MCF 10A (cell line): ENCODE measurements at regions not wholly inside any gene's neighbourhood (a gene's known extent, or its start where the extent isn't known, plus 50 kb on each side); places are given as distances from the start of the nearest gene placed in this dataset.

Experiments used
- BruUV-seq: library from RNA; stranded (reverse); fragments of 400-500 nt; replicated peaks from 2 replicates; lab custom pipeline; 2021; lab: Mats Ljungman, UMichigan
- CTCF ChIA-PET: fragments of 300-600 bp; sonication (Branson Sonifier 250); formaldehyde crosslinking; extraction: SDS; loops from one replicate; lab custom pipeline; 2021; ENCODE audit warnings: antibody characterized with exemption, inconsistent platforms; lab: Yijun Ruan, JAX
- POLR2A ChIA-PET: fragments of 300-600, 350-650 bp; sonication (Branson Sonifier 250); formaldehyde crosslinking; extraction: SDS; loops from one replicate; lab custom pipeline; 2020; ENCODE audit warnings: antibody characterized with exemption, inconsistent platforms; lab: Yijun Ruan, JAX
- DNase-seq: peaks from one replicate; pipeline ENCODE4 v3.0.0-alpha.2; 2018; ENCODE audit not compliant: unreplicated experiment
- H3K27ac Mint-ChIP-seq: one replicate; pipeline ENCODE4 v1.8.0; 2022; ENCODE audit warnings: mild to moderate bottlenecking, low read depth, mixed read lengths; ENCODE audit not compliant: unreplicated experiment
- H3K27me3 Mint-ChIP-seq: one replicate; pipeline ENCODE4 v1.8.0; 2022; ENCODE audit warnings: mixed read lengths; ENCODE audit not compliant: insufficient read depth, unreplicated experiment
- H3K36me3 Mint-ChIP-seq: one replicate; pipeline ENCODE4 v1.8.0; 2022; ENCODE audit warnings: mild to moderate bottlenecking, moderate library complexity, mixed read lengths; ENCODE audit not compliant: insufficient read depth, unreplicated experiment
- H3K4me1 Mint-ChIP-seq: one replicate; pipeline ENCODE4 v1.8.0; 2022; ENCODE audit warnings: mixed read lengths; ENCODE audit not compliant: insufficient read depth, unreplicated experiment
- H3K4me3 Mint-ChIP-seq: one replicate; pipeline ENCODE4 v1.8.0; 2022; ENCODE audit warnings: mild to moderate bottlenecking, moderate library complexity, mixed read lengths; ENCODE audit not compliant: unreplicated experiment
- H3K9me3 Mint-ChIP-seq: one replicate; pipeline ENCODE4 v1.8.0; 2022; ENCODE audit warnings: mixed read lengths; ENCODE audit not compliant: unreplicated experiment
- intact Hi-C: fragments of 100-400 bp; cut with micrococcal nuclease; formaldehyde crosslinking; loops from 2 replicates; pipeline ENCODE4 v1.14.1; 2022
- TF ChIP-seq, protein P1 (sequence below): fragments of 200-600 bp; IDR thresholded peaks from one replicate; pipeline ENCODE4 v1.8.0; 2022; ENCODE audit warnings: antibody characterized with exemption, mild to moderate bottlenecking; ENCODE audit not compliant: unreplicated experiment

DNA sequence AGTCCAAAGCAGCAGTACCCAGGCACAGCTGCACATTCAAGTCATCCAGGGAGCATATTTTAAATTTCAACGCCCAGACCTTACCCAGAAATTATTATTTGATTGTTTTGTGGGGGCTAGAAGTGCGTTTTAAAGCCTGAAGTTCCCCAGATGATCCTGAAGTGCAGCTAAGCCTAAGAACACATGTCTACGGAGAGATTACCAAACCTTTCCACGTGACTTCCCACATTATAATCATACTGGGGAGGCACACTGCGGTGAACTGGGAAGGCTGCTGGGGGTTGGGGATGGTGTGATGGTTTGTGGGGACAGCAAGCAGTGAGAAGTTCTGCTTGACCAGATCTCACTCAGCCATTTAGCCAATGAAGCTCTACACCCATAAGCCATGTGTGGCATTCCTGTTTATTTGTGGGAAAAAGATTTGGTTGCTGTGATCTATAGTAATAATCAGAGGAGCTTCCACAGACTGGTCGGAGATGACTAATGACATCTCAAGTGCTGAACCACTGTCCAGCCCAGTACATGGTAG, 93.4 kb upstream of the CDH6 start:
- Mint-ChIP-seq H3K27me3 (no peaks in the 10 kb centered on the region), H3K9me3 (peaks cover 8% of the 10 kb centered on the region), H3K27ac (no peak overlapping the region), H3K4me1 (peaks cover 12% of the 10 kb centered on the region), H3K36me3 (no peaks in the 10 kb centered on the region), H3K4me3 (no peak overlapping the region)
- TF ChIP-seq, protein P1, sequence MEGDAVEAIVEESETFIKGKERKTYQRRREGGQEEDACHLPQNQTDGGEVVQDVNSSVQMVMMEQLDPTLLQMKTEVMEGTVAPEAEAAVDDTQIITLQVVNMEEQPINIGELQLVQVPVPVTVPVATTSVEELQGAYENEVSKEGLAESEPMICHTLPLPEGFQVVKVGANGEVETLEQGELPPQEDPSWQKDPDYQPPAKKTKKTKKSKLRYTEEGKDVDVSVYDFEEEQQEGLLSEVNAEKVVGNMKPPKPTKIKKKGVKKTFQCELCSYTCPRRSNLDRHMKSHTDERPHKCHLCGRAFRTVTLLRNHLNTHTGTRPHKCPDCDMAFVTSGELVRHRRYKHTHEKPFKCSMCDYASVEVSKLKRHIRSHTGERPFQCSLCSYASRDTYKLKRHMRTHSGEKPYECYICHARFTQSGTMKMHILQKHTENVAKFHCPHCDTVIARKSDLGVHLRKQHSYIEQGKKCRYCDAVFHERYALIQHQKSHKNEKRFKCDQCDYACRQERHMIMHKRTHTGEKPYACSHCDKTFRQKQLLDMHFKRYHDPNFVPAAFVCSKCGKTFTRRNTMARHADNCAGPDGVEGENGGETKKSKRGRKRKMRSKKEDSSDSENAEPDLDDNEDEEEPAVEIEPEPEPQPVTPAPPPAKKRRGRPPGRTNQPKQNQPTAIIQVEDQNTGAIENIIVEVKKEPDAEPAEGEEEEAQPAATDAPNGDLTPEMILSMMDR = no peak
- BruUV-seq = no TSS peak
- no peak for DNase-seq
- intact Hi-C loops = no loop called here
- POLR2A ChIA-PET = no interaction called here
- CTCF ChIA-PET = interaction anchor here (0.7 kb wide), 1 partner anchor 118 kb away, joined by 3 read pairs; no protein-coding TSS in a partner anchor

DNA sequence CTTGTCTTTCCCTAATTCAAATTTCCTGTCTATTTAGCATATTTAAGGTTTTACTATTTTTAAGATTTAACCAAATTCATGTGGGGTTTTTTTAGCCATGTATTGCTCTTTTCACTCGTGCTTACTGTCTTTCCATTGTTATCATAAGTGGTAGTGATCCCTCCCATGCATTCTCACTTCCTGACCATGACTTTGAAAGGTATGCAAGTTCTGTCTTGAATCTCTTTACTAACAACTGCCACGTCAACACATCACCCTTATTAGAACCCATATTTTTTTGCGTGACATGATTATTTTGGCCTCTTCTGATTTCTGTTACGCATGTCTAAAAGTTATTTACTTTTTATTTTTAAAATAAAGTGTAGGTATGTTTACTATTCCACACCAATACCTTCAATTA, 94.7 kb upstream of the CDH6 start:
- H3K4me1 Mint-ChIP-seq = peaks cover 12% of the 10 kb centered on the region
- POLR2A ChIA-PET = no interaction called here
- H3K36me3 Mint-ChIP-seq = no peaks in the 10 kb centered on the region
- CTCF ChIA-PET = no interaction called here
- H3K9me3 Mint-ChIP-seq = peaks cover under 1% of the 10 kb centered on the region
- TF ChIP-seq, protein P1 = no peak
- intact Hi-C loops = no loop called here
- no peak for DNase-seq
- no TSS peak for BruUV-seq
- no peak overlapping the region for H3K4me3 Mint-ChIP-seq
- no peaks in the 10 kb centered on the region for H3K27me3 Mint-ChIP-seq
- H3K27ac Mint-ChIP-seq = no peak overlapping the region

DNA sequence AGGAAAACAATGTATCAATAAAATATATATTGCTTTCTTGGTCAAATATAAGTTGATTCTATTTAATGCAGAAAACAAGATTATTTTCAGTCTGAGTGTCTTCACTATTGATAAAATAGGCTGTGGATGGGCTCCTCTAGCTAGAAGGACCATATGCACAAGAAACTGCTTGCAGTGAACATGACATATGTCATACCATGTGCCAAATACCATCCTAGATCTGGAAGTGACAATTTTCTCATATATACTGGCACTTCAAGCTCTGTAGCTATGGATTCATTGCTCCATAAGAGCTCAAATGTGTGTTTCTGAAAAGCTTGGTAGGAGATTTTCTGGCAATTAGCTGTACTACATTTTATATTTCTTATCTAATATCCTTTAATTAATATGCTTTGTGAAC, 95.6 kb upstream of the CDH6 start:
- TF ChIP-seq, protein P1 = no peak
- CTCF ChIA-PET = no interaction called here
- Mint-ChIP-seq H3K27me3 (no peaks in the 10 kb centered on the region), H3K4me3 (no peak overlapping the region), H3K36me3 (no peaks in the 10 kb centered on the region), H3K27ac (no peak overlapping the region), H3K4me1 (peaks cover 12% of the 10 kb centered on the region), H3K9me3 (peaks cover 7% of the 10 kb centered on the region)
- intact Hi-C loops = no loop called here
- BruUV-seq = no TSS peak
- no peak for DNase-seq
- POLR2A ChIA-PET = no interaction called here

DNA sequence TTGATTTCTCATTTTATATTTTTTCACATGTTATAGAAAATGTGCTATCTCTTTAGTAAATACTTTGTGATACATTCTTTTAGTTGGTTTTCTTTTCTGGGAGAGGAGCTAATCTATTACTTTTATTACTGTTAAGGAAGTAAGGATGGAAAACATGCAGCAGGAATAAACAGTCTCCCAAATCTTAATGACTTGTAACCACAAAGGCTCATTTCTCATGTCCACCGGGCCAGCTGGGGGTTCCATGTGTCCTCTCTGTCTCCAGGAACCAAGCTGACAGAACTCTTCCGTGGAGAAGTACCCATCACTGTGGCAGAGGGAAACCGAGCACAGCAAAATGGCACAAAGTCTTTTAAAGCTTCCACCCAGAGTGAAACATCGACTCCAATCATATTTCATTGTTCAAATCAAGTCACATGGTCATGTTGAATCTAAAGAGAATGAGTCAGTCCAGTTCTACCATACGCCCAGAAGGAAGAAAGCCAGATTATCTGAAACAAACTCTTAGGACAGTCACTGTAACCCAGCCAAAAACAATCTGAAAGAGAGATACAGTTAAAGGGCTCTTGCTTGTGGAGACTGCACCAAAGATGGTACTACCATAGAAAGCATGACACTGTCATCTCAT, 97.1 kb upstream of the CDH6 start:
- BruUV-seq = no TSS peak
- DNase-seq = peak; percentile 31
- Mint-ChIP-seq H3K4me1 (peaks cover 12% of the 10 kb centered on the region), H3K36me3 (no peaks in the 10 kb centered on the region), H3K27me3 (no peaks in the 10 kb centered on the region), H3K9me3 (peaks cover 7% of the 10 kb centered on the region), H3K27ac (peak overlapping the region; percentile 59), H3K4me3 (no peak overlapping the region)
- TF ChIP-seq, protein P1 = no peak
- ChIA-PET CTCF (interaction anchor here (0.6 kb wide), 2 partner anchors 402 to 677 kb away, joined by 3 read pairs; no protein-coding TSS in a partner anchor), POLR2A (no interaction called here)
- intact Hi-C loops = no loop called here
